ENCODE measurements at regions not wholly inside any gene's neighbourhood (a gene's known extent, or its start where the extent isn't known, plus 50 kb on each side); places are given as distances from the start of the nearest gene placed in this dataset.

GRCh38 chr4:32254216-32254615, 1534.0 kb downstream of the PCDH7 start:
- ChIA-PET CTCF (ENCODE audit: partially characterized antibody) (interaction anchor here (0.9 kb wide), 1 partner anchor 11 kb away, joined by 3 read pairs; no protein-coding TSS in a partner anchor), POLR2A (ENCODE audit: partially characterized antibody) (no interaction called here)
- TF ChIP-seq YY1 (IDR thresholded peaks at IDR 0.05; ENCODE audit: low read depth, low read length): no peak
- no peak for TF ChIP-seq JUND (IDR thresholded peaks at IDR 0.05; ENCODE audit: low read length)
- TF ChIP-seq SUZ12 (IDR thresholded peaks at IDR 0.05; ENCODE audit: low read length): no peak
- TF ChIP-seq TBP (IDR thresholded peaks at IDR 0.05; ENCODE audit: low read depth, low read length): no peak
- Histone ChIP-seq H3K4ac (replicated peaks; ENCODE audit: insufficient read length, low read depth, low read length) (no peak overlapping the region), H3K9ac (replicated peaks in 1 of 4; ENCODE audit: extremely low read depth in 1 of 4, low read depth in 3 of 4, low read length in 3 of 4) (no peak overlapping the region), H3K36me3 (ENCODE audit: control insufficient read depth in 2 of 4, insufficient read depth in 4 of 4, low read length in 3 of 4) (no peaks in the 10 kb centered on the region), H2BK20ac (ENCODE audit: low read length) (no peak overlapping the region), H3K4me2 (ENCODE audit: insufficient read depth in 1 of 2, low read depth in 2 of 2, low read length in 2 of 2) (no peak overlapping the region), H3K14ac (ENCODE audit: insufficient read length) (no peak overlapping the region), H2AK5ac (ENCODE audit: low read depth, low read length) (no peak overlapping the region), H3K4me3 (ENCODE audit: extremely low read depth in 1 of 4, insufficient read depth in 2 of 4, low read depth in 3 of 4, low read length in 4 of 4) (no peak overlapping the region), H2BK15ac (ENCODE audit: low read length) (no peak overlapping the region), H3K79me2 (ENCODE audit: control insufficient read depth in 1 of 2, insufficient read depth in 2 of 2, low read length in 2 of 2) (no peaks in the 10 kb centered on the region), H3K4me1 (replicated peaks in 1 of 4; ENCODE audit: control insufficient read depth in 3 of 4, insufficient read depth in 4 of 4, low read length in 3 of 4) (no peaks in the 10 kb centered on the region), H2AFZ (ENCODE audit: low read length) (no peak overlapping the region), H2BK5ac (ENCODE audit: low read depth, low read length) (no peak overlapping the region), H3K27me3 (replicated peaks in 1 of 4; ENCODE audit: control insufficient read depth in 3 of 4, extremely low read depth in 1 of 4, insufficient read depth in 3 of 4, low read length in 3 of 4) (no peaks in the 10 kb centered on the region), H4K91ac (replicated peaks; ENCODE audit: insufficient read length, low read length) (no peak overlapping the region), H4K8ac (ENCODE audit: extremely low read depth, insufficient read depth, low read length) (no peak overlapping the region), H3K18ac (ENCODE audit: extremely low read depth, low read length) (no peak overlapping the region), H3K23me2 (ENCODE audit: low read depth, low read length) (no peaks in the 10 kb centered on the region), H3K79me1 (ENCODE audit: low read depth, low read length) (no peaks in the 10 kb centered on the region), H3K23ac (ENCODE audit: insufficient read length) (no peak overlapping the region), H2BK12ac (ENCODE audit: low read depth, low read length) (no peak overlapping the region), H4K5ac (ENCODE audit: insufficient read length, low read depth, low read length) (no peak overlapping the region), H3K56ac (replicated peaks; ENCODE audit: insufficient read length, low read depth, low read length) (no peak overlapping the region), H3K9me3 (ENCODE audit: insufficient read depth in 2 of 2, low read depth in 1 of 2, low read length in 1 of 2) (no peaks in the 10 kb centered on the region), H4K20me1 (replicated peaks in 1 of 2; ENCODE audit: control insufficient read depth in 1 of 2, insufficient read depth in 2 of 2, low read length in 2 of 2) (no peaks in the 10 kb centered on the region), H3K27ac (ENCODE audit: low read depth, low read length) (no peak overlapping the region), H2BK120ac (replicated peaks; ENCODE audit: low read depth, low read length) (no peak overlapping the region)
- no peak for DNase-seq (ENCODE audit: low read depth in 1 of 2, low spot score in 2 of 2)
- WGBS, 2 experiments (ENCODE audit: extremely low coverage in 1 of 2, insufficient coverage in 1 of 2, insufficient read length in 1 of 2, insufficient replicate concordance in 2 of 2, low coverage in 1 of 2, low lambda C conversion rate in 2 of 2, missing lambda C conversion rate in 1 of 2): 85 to 100% methylated on average over 1 to 3 of the region's 3 CpGs
- FAIRE-seq: no peak
